Right lobe of liver (tissue), 6 donors: ENCODE measurements at regions not wholly inside any gene's neighbourhood (a gene's known extent, or its start where the extent isn't known, plus 50 kb on each side); places are given as distances from the start of the nearest gene placed in this dataset.

Source experiments
- ATAC-seq, 4 donors: fragments of 200-7000 bp; cut with Tn5 transposase; one replicate each; pipeline ENCODE4 v1.9.1; 2020; ENCODE audit warnings: mild to moderate bottlenecking in 4 of 4, moderate library complexity in 4 of 4
- DNase-seq, 3 donors: peaks; one replicate each; pipeline ENCODE4 v3.0.0-alpha.2; 2020
- H3K27ac ChIP-seq, 3 donors: fragments of 200-600 bp; one replicate each; pipeline ENCODE4 v1.8.0; 2022
- H3K27me3 ChIP-seq, 2 donors: fragments of 200-600 bp; one replicate each; pipeline ENCODE4 v1.8.0; 2022
- H3K36me3 ChIP-seq, 4 donors: fragments of 200-600 bp; sonication (generic) in 1 of 4; one replicate each; pipeline versions ENCODE4 v1.5.1 to v1.8.0; 2017 to 2022; ENCODE audit warnings: control low read depth in 1 of 4
- H3K4me1 ChIP-seq, 4 donors: fragments of 200-600 bp; sonication (generic) in 1 of 4; one replicate each; pipeline versions ENCODE4 v1.5.1 to v1.8.0; 2017 to 2022; ENCODE audit warnings: control low read depth in 1 of 4
- H3K4me3 ChIP-seq, 3 donors: fragments of 200-600 bp; one replicate each; pipeline ENCODE4 v1.8.0; 2022
- H3K9me3 ChIP-seq, 4 donors: fragments of 200-600 bp; sonication (generic) in 1 of 4; one replicate each; pipeline versions ENCODE4 v1.5.1 to v1.8.0; 2017 to 2022; ENCODE audit warnings: control low read depth in 1 of 4
- CTCF ChIP-seq, 4 donors: fragments of 200-600 bp in 3 of 4; fragments of 450-650 bp in 1 of 4; IDR thresholded peaks; one replicate each; pipeline versions ENCODE4 v1.5.1 to v1.8.0; 2016 to 2022; ENCODE audit warnings: antibody characterized with exemption in 4 of 4, mild to moderate bottlenecking in 2 of 4
- POLR2A ChIP-seq: fragments of 450-650 bp; IDR thresholded peaks from one replicate; pipeline ENCODE4 v1.6.1; 2017; ENCODE audit warnings: antibody characterized with exemption, mild to moderate bottlenecking
- WGBS: methylation state at CpG from one replicate; pipeline ENCODE4 v1.1.6; 2018; ENCODE audit warnings: low coverage, low lambda C conversion rate; ENCODE audit not compliant: insufficient coverage; ENCODE audit errors: missing lambda C conversion rate; 5-methylcytosine and 5-hydroxymethylcytosine counted together
- intact Hi-C, 2 donors: fragments of 100-400 bp; cut with DNase I; formaldehyde crosslinking; loops; one replicate each; pipeline versions ENCODE4 v1.11.2 to v1.14.1; 2022
- donor health status: DM: no; HTN: yes; CAD: no.
- donor health status: DM: no; HTN: no; CAD: no.
- donor health status: DM: no; HTN: no; CAD: no.
- donor health status: DM: no; HTN: yes; CAD: no.
- donor health status: DM: no; HTN: yes; CAD: no.

GRCh38 chr1:232282498-232282897 lies 347.4 kb downstream of the SIPA1L2 start:
- H3K9me3 ChIP-seq: no peaks in the 10 kb centered on the region
- no peak overlapping the region for H3K4me3 ChIP-seq
- H3K36me3 ChIP-seq: no peaks in the 10 kb centered on the region
- no peaks in the 10 kb centered on the region for H3K4me1 ChIP-seq
- H3K27ac ChIP-seq: no peak overlapping the region
- intact Hi-C loops: no loop called here
- no peaks in the 10 kb centered on the region for H3K27me3 ChIP-seq
- 75% methylated on average over 1 of the region's 1 CpG for WGBS
- no peak for TF ChIP-seq POLR2A
- TF ChIP-seq CTCF (IDR thresholded peaks at IDR 0.05): no peak
- ATAC-seq (no peak), DNase-seq (no peak)

GRCh38 chr1:232280910-232281309 lies 349.0 kb downstream of the SIPA1L2 start:
- WGBS: 51% methylated on average over 2 of the region's 4 CpGs
- DNase-seq (no peak), ATAC-seq (no peak)
- H3K36me3 ChIP-seq: no peaks in the 10 kb centered on the region
- no peak overlapping the region for H3K4me3 ChIP-seq
- no peak for TF ChIP-seq POLR2A
- no peak for TF ChIP-seq CTCF (IDR thresholded peaks at IDR 0.05)
- H3K27ac ChIP-seq: no peak overlapping the region
- H3K9me3 ChIP-seq: no peaks in the 10 kb centered on the region
- H3K4me1 ChIP-seq: no peaks in the 10 kb centered on the region
- intact Hi-C loops: no loop called here
- no peaks in the 10 kb centered on the region for H3K27me3 ChIP-seq

DNA sequence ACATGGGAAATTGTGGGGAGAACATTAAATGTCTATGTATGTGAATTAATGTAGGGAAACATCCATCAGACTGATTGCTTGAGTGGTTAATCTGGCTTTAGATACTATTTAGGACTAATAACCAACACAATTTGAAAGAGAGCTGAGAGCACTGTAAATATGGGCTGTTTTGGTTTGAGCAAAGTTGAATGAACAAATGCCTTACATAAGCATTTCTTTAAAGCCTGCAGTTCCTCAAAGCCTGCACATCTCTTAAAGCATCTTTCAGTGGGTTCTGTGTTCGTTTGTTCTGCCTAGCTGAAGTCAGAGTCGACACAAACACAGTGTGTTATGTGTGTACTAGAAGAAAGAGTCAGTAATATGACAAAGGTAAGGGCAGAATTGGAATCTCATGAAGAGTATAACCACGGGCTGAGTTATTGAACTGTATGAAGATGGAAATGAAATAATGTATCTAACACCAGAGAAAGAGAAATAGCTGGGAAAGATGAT lies 350.0 kb downstream of the SIPA1L2 start:
- DNase-seq: no peak
- H3K27ac ChIP-seq: no peak overlapping the region
- no peaks in the 10 kb centered on the region for H3K9me3 ChIP-seq
- no peaks in the 10 kb centered on the region for H3K4me1 ChIP-seq
- no peak overlapping the region for H3K4me3 ChIP-seq
- ATAC-seq: no peak
- TF ChIP-seq POLR2A: no peak
- no peak for TF ChIP-seq CTCF (IDR thresholded peaks at IDR 0.05)
- WGBS: 43% methylated on average over 3 of the region's 3 CpGs
- no peaks in the 10 kb centered on the region for H3K27me3 ChIP-seq
- intact Hi-C loops: no loop called here
- H3K36me3 ChIP-seq: no peaks in the 10 kb centered on the region

- no peak for DNase-seq
- no peak for TF ChIP-seq CTCF (IDR thresholded peaks at IDR 0.05)
- no peak for TF ChIP-seq POLR2A
- ATAC-seq: no peak
- Histone ChIP-seq H3K9me3 (no peaks in the 10 kb centered on the region), H3K36me3 (no peaks in the 10 kb centered on the region), H3K27ac (no peak overlapping the region), H3K4me1 (no peaks in the 10 kb centered on the region), H3K27me3 (no peaks in the 10 kb centered on the region), H3K4me3 (no peak overlapping the region)
- intact Hi-C loops: no loop called here
- WGBS: no CpG with 5 or more reads among the region's 1 CpG
Measured at GRCh38 chr1:232278925-232279324, 351.0 kb downstream of the SIPA1L2 start.

DNA sequence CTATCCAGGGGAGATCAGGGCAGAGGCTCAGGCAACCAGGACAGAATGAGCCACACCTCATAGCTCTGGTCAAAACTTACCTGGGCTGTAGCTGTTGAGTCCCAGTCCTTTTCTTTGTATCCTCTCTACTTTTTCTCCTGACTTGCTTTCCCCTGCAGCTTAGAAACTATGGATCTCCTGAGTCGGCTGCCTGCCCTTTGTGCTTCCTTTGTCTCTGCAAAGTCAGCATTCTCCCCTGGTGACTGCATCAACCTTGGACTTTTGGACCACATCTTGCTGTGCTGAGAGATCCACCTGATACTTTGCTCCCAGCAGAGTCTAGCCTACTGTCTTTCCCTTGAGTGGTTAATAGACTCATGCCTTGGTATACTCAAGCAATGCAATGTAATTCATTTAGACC lies 353.3 kb downstream of the SIPA1L2 start:
- no peak for DNase-seq
- WGBS: 13% methylated on average over 1 of the region's 1 CpG

More for the DNA sequence above, 353.3 kb downstream of the SIPA1L2 start:
- Histone ChIP-seq H3K27ac (no peak overlapping the region), H3K4me1 (no peaks in the 10 kb centered on the region), H3K4me3 (no peak overlapping the region), H3K27me3 (no peaks in the 10 kb centered on the region), H3K9me3 (no peaks in the 10 kb centered on the region), H3K36me3 (no peaks in the 10 kb centered on the region)
- no peak for ATAC-seq
- TF ChIP-seq CTCF (IDR thresholded peaks at IDR 0.05): no peak
- TF ChIP-seq POLR2A: no peak
- intact Hi-C loops: no loop called here
